ENCODE measurements at regions not wholly inside any gene's neighbourhood (a gene's known extent, or its start where the extent isn't known, plus 50 kb on each side); places are given as distances from the start of the nearest gene placed in this dataset.

GRCh38 chr13:58056426-58056825 is 424.9 kb downstream of the PCDH17 start:
- Histone ChIP-seq H3K9me3 (ENCODE audit: control insufficient read depth in 4 of 4, low read length in 3 of 4) (peaks cover 0 to 3% (median 0%) of the 10 kb centered on the region in 4 donors), H3K4me3 (ENCODE audit: low read depth in 1 of 3, low read length in 3 of 3) (no peak overlapping the region), H3K27ac (ENCODE audit: low read depth in 1 of 2, low read length in 2 of 2) (no peak overlapping the region), H3K27me3 (ENCODE audit: control insufficient read depth in 4 of 4, insufficient read depth in 4 of 4, low read length in 3 of 4) (no peaks in the 10 kb centered on the region), H3K9ac (ENCODE audit: low read depth in 1 of 2, low read length in 2 of 2) (no peak overlapping the region), H3K4me1 (ENCODE audit: control insufficient read depth in 4 of 4, insufficient read depth in 4 of 4, low read length in 3 of 4) (no peaks in the 10 kb centered on the region), H3K36me3 (ENCODE audit: control insufficient read depth in 4 of 4, insufficient read depth in 3 of 4, low read depth in 1 of 4, low read length in 3 of 4) (no peaks in the 10 kb centered on the region)
- WGBS = 85% methylated on average over 4 of the region's 4 CpGs
- no peak for DNase-seq (ENCODE audit: low spot score)
- no peak for TF ChIP-seq MAX (IDR thresholded peaks at IDR 0.05)
- TF ChIP-seq TAF1 (conservative IDR thresholded peaks at IDR 0.05) = no peak
- TF ChIP-seq FOXA2 (IDR thresholded peaks at IDR 0.05) = no peak
- no peak for TF ChIP-seq RXRA (IDR thresholded peaks at IDR 0.05)
- no peak for TF ChIP-seq JUND (IDR thresholded peaks at IDR 0.05)
- no peak for TF ChIP-seq FOXA1 (IDR thresholded peaks at IDR 0.05)
- no peak for TF ChIP-seq RAD21 (IDR thresholded peaks at IDR 0.05)

GRCh38 chr13:58059624-58060023 is 428.1 kb downstream of the PCDH17 start:
- no peak for DNase-seq (ENCODE audit: low spot score)
- Histone ChIP-seq H3K36me3 (ENCODE audit: control insufficient read depth in 4 of 4, insufficient read depth in 3 of 4, low read depth in 1 of 4, low read length in 3 of 4) (no peaks in the 10 kb centered on the region), H3K27me3 (ENCODE audit: control insufficient read depth in 4 of 4, insufficient read depth in 4 of 4, low read length in 3 of 4) (no peaks in the 10 kb centered on the region), H3K4me1 (ENCODE audit: control insufficient read depth in 4 of 4, insufficient read depth in 4 of 4, low read length in 3 of 4) (no peaks in the 10 kb centered on the region), H3K9me3 (ENCODE audit: control insufficient read depth in 4 of 4, low read length in 3 of 4) (peaks cover 0 to under 1% (median 0%) of the 10 kb centered on the region in 4 donors), H3K9ac (ENCODE audit: low read depth in 1 of 2, low read length in 2 of 2) (no peak overlapping the region), H3K27ac (ENCODE audit: low read depth in 1 of 2, low read length in 2 of 2) (no peak overlapping the region), H3K4me3 (ENCODE audit: low read depth in 1 of 3, low read length in 3 of 3) (no peak overlapping the region)
- WGBS = 34% methylated on average over 1 of the region's 1 CpG
- no peak for TF ChIP-seq MAX (IDR thresholded peaks at IDR 0.05)
- no peak for TF ChIP-seq RAD21 (IDR thresholded peaks at IDR 0.05)
- no peak for TF ChIP-seq REST (IDR thresholded peaks at IDR 0.05)
- TF ChIP-seq HNF4G (IDR thresholded peaks at IDR 0.05) = no peak
- TF ChIP-seq JUND (IDR thresholded peaks at IDR 0.05) = no peak
- no peak for TF ChIP-seq TAF1 (conservative IDR thresholded peaks at IDR 0.05)
- TF ChIP-seq ZBTB33 (IDR thresholded peaks at IDR 0.05) = no peak
- TF ChIP-seq EGR1 (IDR thresholded peaks at IDR 0.05; ENCODE audit: low read depth in 2 of 2) = no peak

GRCh38 chr13:58080806-58081205 is 449.3 kb downstream of the PCDH17 start:
- H3K4me1 ChIP-seq (ENCODE audit: control insufficient read depth in 4 of 4, insufficient read depth in 4 of 4, low read length in 3 of 4) = no peaks in the 10 kb centered on the region
- H3K27me3 ChIP-seq (ENCODE audit: control insufficient read depth in 4 of 4, insufficient read depth in 4 of 4, low read length in 3 of 4) = no peaks in the 10 kb centered on the region
- DNase-seq (ENCODE audit: low spot score) = no peak
- no peaks in the 10 kb centered on the region for H3K36me3 ChIP-seq (ENCODE audit: control insufficient read depth in 4 of 4, insufficient read depth in 3 of 4, low read depth in 1 of 4, low read length in 3 of 4)
- H3K9ac ChIP-seq (ENCODE audit: low read depth in 1 of 2, low read length in 2 of 2) = no peak overlapping the region
- 77% methylated on average over 2 of the region's 2 CpGs for WGBS
- no peak overlapping the region for H3K4me3 ChIP-seq (ENCODE audit: low read depth in 1 of 3, low read length in 3 of 3)
- TF ChIP-seq MAX (IDR thresholded peaks at IDR 0.05) (no peak), EGR1 (IDR thresholded peaks at IDR 0.05; ENCODE audit: low read depth in 2 of 2) (no peak), FOXA2 (IDR thresholded peaks at IDR 0.05) (no peak), HNF4G (IDR thresholded peaks at IDR 0.05) (no peak), NR2F2 (IDR thresholded peaks at IDR 0.05) (no peak), YY1 (IDR thresholded peaks at IDR 0.05) (no peak)
- no peak overlapping the region for H3K27ac ChIP-seq (ENCODE audit: low read depth in 1 of 2, low read length in 2 of 2)
- H3K9me3 ChIP-seq (ENCODE audit: control insufficient read depth in 4 of 4, low read length in 3 of 4) = no peaks in the 10 kb centered on the region
